ENCODE measurements at regions not wholly inside any gene's neighbourhood (a gene's known extent, or its start where the extent isn't known, plus 50 kb on each side); places are given as distances from the start of the nearest gene placed in this dataset.

DNA sequence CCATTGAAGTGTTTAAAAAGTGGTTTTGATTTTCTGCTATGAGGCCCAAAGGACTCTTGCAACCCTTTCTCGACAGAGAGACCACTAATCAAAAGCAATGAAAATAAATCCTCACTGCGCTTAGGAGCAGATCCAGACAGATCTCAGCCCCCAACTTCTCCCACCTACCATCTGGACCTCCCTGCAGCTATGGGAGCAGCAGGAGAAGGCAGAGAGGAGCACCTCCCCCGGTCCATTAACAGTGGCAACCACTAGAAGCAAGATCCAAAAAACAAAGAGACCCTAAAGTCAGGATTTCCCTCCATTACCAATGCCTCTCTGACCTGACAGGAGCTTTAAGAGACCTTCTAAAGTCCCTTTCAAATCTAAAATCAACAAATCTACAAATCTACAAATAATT, 99.0 kb upstream of the LSM8 start:
- peaks cover 0 to 15% of the 10 kb centered on the region in 2 donors for H3K9me3 Mint-ChIP-seq
- no peak for DNase-seq (ENCODE audit: low spot score in 2 of 2)
- H3K27ac Mint-ChIP-seq = no peak overlapping the region
- no peak for ATAC-seq
- H3K36me3 Mint-ChIP-seq = no peaks in the 10 kb centered on the region

DNA sequence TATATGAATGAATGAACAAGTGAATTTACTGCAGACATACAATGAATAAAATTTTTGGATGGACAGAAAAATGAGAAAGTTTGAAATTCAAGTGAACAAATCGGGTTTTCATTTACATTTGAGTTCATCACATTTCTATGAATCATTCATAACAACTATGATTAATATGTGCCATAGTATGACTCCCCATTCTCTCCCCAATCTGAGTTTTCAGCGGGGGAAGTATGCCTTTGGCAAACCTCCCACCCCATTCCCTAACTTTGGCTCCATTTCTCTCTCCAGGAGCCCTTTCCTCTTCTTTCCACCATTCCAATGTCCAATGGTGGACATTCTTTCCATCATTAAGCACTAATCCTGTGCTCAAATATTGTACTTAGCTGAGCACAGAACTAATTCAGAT, 96.8 kb upstream of the LSM8 start:
- H3K9me3 Mint-ChIP-seq = peaks cover 0 to 10% of the 10 kb centered on the region in 2 donors
- no peak overlapping the region for H3K27ac Mint-ChIP-seq
- H3K36me3 Mint-ChIP-seq = no peaks in the 10 kb centered on the region
- ATAC-seq = no peak
- DNase-seq (ENCODE audit: low spot score in 2 of 2) = no peak

DNA sequence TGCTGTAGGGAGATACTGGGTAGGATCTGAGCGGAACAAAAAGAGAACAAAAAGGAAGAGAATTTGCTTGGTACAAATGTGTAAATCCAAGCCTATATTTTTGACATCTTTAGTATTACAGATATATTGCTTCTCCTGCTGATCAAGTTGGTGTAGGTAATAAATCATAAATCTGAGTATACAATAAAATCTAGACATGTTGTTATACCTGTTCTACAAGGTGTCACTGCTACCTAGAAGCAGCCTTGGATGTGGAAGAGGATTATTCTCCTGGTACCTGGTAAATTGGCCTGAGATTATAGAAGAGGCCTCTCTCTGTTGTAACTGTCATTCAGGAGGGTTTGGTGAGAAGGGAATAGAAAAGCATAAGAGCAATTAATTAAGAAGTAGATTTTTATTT, 89.9 kb upstream of the LSM8 start:
- H3K27ac Mint-ChIP-seq = no peak overlapping the region
- peaks cover 0 to 5% of the 10 kb centered on the region in 2 donors for H3K36me3 Mint-ChIP-seq
- ATAC-seq = no peak
- DNase-seq (ENCODE audit: low spot score in 2 of 2) = no peak
- H3K9me3 Mint-ChIP-seq = peaks cover 0 to 9% of the 10 kb centered on the region in 2 donors

DNA sequence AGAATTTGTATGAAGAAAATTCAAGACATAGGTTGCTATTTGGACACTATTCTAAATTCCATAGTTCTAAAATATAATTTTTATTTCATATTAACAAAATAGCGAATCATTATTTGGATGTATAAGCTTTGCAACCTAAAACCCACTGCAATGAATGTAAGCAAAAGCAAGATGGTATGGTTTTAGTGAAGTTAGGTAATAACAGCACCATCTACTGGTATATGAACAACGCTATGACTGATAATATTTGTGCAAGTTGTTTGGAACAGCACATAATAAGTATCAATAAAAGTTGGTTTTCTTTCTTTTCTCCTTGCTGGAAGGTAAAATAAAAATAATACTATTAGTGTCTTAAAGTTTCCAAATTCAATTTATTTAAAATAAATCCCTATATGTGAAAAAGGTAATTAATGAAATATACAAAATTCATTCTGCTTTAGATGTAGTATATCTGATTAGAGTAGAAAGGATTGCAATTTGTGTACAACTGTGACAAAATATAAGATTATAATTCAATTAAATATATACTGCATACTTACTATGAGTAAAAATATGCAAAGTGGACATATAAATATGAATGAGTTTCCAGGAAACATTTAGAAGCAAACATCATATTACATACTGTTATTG, 79.0 kb upstream of the LSM8 start:
- Mint-ChIP-seq H3K36me3 (no peaks in the 10 kb centered on the region), H3K27ac (no peak overlapping the region), H3K9me3 (no peaks in the 10 kb centered on the region)
- DNase-seq (ENCODE audit: low spot score in 2 of 2) (no peak), ATAC-seq (no peak)

DNA sequence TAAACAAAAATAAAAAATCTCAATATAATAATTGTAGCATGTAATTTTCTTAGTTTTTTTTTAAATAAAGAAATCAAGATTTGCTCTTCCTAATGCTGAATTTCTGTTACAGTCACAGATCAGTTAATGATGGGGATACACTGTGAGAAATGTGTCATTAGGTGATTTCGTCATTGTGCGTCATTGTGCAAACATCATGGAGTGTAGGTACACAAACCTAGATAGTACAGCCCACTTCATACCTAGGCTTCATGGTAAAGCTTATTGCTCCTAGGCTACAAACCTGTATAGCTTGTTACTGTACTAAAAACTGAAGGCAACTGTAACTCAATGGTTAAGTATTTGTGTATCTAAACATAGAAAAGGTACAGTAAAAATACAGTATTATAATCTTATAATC, 74.4 kb upstream of the LSM8 start:
- H3K9me3 Mint-ChIP-seq = peaks cover 0 to 3% of the 10 kb centered on the region in 2 donors
- peaks cover 8 to 10% of the 10 kb centered on the region in 2 donors for H3K36me3 Mint-ChIP-seq
- DNase-seq (ENCODE audit: low spot score in 2 of 2) (no peak), ATAC-seq (no peak)
- no peak overlapping the region for H3K27ac Mint-ChIP-seq

DNA sequence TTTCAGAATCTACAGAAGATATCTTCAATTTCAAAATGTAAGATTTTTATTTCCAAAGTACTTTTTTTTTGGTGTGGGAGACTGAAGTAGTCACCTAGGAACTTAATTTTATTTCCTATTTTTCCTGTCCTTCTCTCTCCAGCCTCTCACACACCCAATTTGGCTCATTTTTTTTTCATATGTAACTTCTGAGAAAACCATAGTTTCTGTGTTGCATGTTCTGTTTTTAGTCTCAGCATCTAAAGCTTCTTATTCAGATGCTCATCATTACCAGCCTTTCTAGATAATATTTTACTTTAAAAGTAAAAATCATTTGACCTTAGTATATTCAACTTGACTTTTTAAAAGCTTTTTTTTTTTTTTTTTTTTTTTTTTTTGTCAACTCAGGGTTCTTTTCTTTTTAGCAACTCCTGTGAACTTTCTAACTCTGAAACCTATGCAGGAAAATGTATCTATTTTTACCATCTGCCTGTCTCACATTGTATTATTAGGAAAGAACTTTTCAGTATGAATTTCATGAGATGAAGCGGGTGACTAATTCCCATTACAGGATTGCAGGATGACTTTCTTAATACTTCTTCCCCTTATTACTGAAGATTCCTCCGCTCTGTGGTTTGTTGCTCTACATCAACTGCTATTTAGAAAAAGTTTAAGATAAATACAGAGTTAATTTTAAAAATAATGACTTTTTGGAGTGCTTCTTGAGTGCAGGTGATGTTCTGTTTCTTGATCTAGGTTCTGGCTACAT, 73.6 kb upstream of the LSM8 start:
- ATAC-seq (no peak), DNase-seq (ENCODE audit: low spot score in 2 of 2) (no peak)
- H3K9me3 Mint-ChIP-seq = peaks cover 0 to 3% of the 10 kb centered on the region in 2 donors
- no peak overlapping the region for H3K27ac Mint-ChIP-seq
- peaks cover 8 to 14% of the 10 kb centered on the region in 2 donors for H3K36me3 Mint-ChIP-seq

DNA sequence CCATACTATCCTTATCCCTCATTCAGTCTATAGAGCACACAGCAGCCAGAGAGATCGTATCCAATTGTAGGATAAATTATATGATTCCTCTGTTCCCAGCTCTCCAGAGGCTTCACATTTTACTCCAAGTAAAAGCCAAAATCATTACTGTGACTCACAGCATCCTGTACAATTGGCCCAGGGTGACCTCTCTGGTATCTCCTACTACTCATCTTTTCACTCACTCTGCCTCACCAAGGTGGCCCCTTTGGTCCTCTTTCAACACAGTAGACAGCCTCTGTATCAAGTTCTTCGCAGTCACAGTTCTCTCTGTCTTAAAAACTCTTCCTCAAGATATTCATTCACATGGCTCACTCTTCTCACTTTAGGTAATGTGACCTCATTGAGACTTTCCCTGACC, 72.6 kb upstream of the LSM8 start:
- Mint-ChIP-seq H3K9me3 (peaks cover 0 to 3% of the 10 kb centered on the region in 2 donors), H3K36me3 (peaks cover 8 to 19% of the 10 kb centered on the region in 2 donors), H3K27ac (no peak overlapping the region)
- ATAC-seq = no peak
- DNase-seq (ENCODE audit: low spot score in 2 of 2) = no peak

DNA sequence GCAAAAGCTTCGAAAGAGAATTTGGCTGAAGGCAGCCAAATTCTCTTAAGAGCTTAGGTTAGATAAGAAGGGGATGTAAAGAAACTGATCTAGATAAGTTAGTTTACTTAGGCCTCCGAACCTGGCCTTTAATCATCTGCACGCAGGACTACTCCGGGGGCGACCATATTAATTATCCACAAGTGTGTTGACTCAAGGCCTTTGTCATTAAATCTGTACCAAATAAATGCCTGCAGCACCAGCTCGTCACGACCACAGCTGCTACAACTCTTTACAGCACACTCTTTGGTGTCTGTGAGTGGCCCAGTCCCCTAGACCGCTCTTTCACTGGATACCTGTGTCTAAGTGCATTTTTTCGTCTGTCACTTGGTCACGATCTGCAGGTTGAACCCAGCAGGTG, 69.8 kb upstream of the LSM8 start:
- DNase-seq (ENCODE audit: low spot score in 2 of 2) = no peak
- H3K9me3 Mint-ChIP-seq = peaks cover 0 to 17% of the 10 kb centered on the region in 2 donors
- no peak overlapping the region for H3K27ac Mint-ChIP-seq
- no peak for ATAC-seq
- peaks cover 8 to 35% of the 10 kb centered on the region in 2 donors for H3K36me3 Mint-ChIP-seq

DNA sequence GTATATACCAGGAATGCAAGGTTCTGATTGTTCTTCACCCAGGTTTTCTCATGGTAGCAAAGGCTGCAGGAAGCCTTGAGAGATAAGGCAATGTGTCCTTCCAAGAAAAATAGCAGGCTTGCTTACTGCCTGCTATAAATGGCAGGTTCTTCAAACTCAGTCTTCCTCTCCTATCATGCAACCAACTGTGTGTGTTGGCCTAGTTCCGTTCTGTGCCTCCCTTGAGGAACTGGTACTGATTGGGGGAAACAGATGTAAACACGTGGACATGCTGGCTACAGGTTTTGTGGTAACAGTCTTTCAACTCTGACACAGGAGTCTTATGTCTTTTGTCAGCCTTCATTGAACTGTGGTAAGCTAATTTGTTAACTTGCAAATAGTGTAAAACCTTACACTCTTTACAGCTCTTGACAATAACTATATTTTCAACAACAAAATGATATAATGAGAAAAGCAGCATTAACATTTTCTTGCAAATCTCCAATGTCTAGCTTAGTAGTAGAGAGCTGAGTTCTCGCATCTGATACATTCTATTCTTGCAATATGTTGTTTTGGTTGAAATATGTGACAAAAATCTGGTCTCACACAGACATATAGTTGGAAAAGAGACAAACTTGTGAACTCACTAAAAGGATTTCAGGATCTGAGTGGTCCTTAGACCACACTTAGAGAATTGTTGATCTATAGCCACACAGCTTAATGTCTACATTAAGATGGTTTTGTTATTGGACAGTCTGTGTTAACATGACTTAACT, 54.7 kb upstream of the LSM8 start:
- ATAC-seq (no peak), DNase-seq (ENCODE audit: low spot score in 2 of 2) (no peak)
- Mint-ChIP-seq H3K36me3 (peaks cover 10 to 16% of the 10 kb centered on the region in 2 donors), H3K9me3 (peaks cover 8 to 9% of the 10 kb centered on the region in 2 donors), H3K27ac (no peak overlapping the region)

DNA sequence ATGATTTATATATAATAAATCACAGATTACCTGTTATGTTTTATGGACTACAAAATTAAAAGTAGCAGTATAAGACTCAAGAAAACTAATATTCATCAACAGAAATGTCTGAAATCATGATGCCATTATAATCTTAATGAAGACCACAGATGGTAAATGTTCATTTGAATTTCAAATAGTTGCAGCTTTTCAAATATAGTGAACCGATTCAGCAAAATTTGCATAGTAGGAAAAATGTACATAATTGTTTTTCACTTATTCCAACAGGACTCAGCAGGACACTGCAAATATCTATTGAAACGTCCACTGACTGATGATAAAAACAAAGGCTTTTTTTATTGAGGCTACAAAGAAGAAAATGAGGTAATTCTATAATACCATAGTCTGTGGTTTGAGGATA, 51.2 kb upstream of the LSM8 start:
- Mint-ChIP-seq H3K36me3 (peaks cover 7 to 8% of the 10 kb centered on the region in 2 donors), H3K9me3 (peaks cover 5 to 7% of the 10 kb centered on the region in 2 donors), H3K27ac (no peak overlapping the region)
- DNase-seq (ENCODE audit: low spot score in 2 of 2) (no peak), ATAC-seq (no peak)
